Smooth muscle cell (in vitro differentiated cells): ENCODE measurements at regions not wholly inside any gene's neighbourhood (a gene's known extent, or its start where the extent isn't known, plus 50 kb on each side); places are given as distances from the start of the nearest gene placed in this dataset.

ENCODE experiments used
- DNase-seq: peaks from one replicate; lab custom pipeline; 2025; ENCODE audit not compliant: unreplicated experiment; lab: John Stamatoyannopoulos, UW
- H2AFZ ChIP-seq: fragments of 200-600 bp; sonication (generic); 2 replicates; pipeline ENCODE4 v1.6.0; 2016; ENCODE audit warnings: antibody characterized with exemption, low read depth, mild to moderate bottlenecking
- H3F3A ChIP-seq: fragments of 200-600 bp; sonication (generic); 2 replicates; pipeline ENCODE4 v1.6.0; 2017; ENCODE audit warnings: antibody characterized with exemption, low read depth
- H3K27ac ChIP-seq: fragments of 200-600 bp; sonication (generic); 2 replicates; pipeline ENCODE4 v1.5.1; 2016; ENCODE audit warnings: low read depth, mild to moderate bottlenecking
- H3K27me3 ChIP-seq: fragments of 200-600 bp; sonication (generic); 2 replicates; pipeline ENCODE4 v1.6.1; 2016; ENCODE audit warnings: low read depth, mild to moderate bottlenecking
- H3K36me3 ChIP-seq: fragments of 200-600 bp; sonication (generic); 2 replicates; pipeline ENCODE4 v1.5.1; 2016; ENCODE audit warnings: low read depth
- H3K4me1 ChIP-seq: fragments of 200-600 bp; sonication (generic); 2 replicates; pipeline ENCODE4 v1.5.1; 2016; ENCODE audit warnings: low read depth
- H3K4me2 ChIP-seq: fragments of 200-600 bp; sonication (generic); 2 replicates; pipeline ENCODE4 v1.6.0; 2016; ENCODE audit warnings: mild to moderate bottlenecking
- H3K4me3 ChIP-seq: fragments of 200-600 bp; sonication (generic); 2 replicates; pipeline ENCODE4 v1.5.1; 2016; ENCODE audit warnings: mild to moderate bottlenecking
- H3K79me2 ChIP-seq: fragments of 200-600 bp; sonication (generic); 2 replicates; pipeline ENCODE4 v1.6.0; 2016; ENCODE audit warnings: low read depth, mild to moderate bottlenecking
- H3K9ac ChIP-seq: fragments of 200-600 bp; sonication (generic); 2 replicates; pipeline ENCODE4 v1.6.0; 2016; ENCODE audit warnings: low read depth
- H3K9me3 ChIP-seq: fragments of 200-600 bp; sonication (generic); replicated peaks from 2 replicates; pipeline ENCODE4 v1.5.1; 2016; ENCODE audit warnings: low read depth
- H4K20me1 ChIP-seq: fragments of 200-600 bp; sonication (generic); 2 replicates; pipeline ENCODE4 v1.6.0; 2016; ENCODE audit warnings: low read depth
- WGBS: methylation state at CpG from one replicate; pipeline ENCODE4 v1.1.7; 2016; ENCODE audit warnings: low lambda C conversion rate; 5-methylcytosine and 5-hydroxymethylcytosine counted together
- TF ChIP-seq, protein P1 (sequence below): fragments of 200-600 bp; sonication (generic); IDR thresholded peaks from 2 replicates; pipeline ENCODE4 v1.5.1; 2017; ENCODE audit warnings: borderline replicate concordance, mild to moderate bottlenecking, antibody characterized with exemption; ENCODE audit not compliant: insufficient read depth, poor library complexity, severe bottlenecking

- WGBS: 93% methylated on average over 2 of the region's 2 CpGs
These were observed 190.1 kb upstream of the DMRT1 start for GRCh38 chr9:651371-651770.

DNA sequence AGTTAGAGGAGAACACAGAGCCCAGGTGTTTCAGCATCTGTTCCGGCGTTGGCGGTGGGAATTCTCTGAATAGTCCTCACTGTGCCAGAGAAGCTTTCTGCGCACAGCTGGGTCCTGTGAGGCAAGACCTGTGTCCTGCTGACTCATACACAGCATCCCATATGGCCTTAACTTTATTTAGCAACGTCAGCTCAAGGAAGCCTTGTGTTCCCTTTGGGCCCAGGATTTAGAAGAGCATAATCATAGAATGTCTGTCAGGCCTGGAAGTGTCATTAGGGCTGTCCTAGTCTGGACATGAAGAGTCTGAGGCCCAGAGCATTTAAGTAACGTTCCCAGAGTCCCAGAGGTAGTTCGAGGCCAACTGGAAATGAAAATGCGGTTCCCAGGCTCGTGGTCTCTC, 188.6 kb upstream of the DMRT1 start:
- H3K4me1 ChIP-seq: peaks cover 12% of the 10 kb centered on the region
- no peaks in the 10 kb centered on the region for H3K79me2 ChIP-seq
- DNase-seq: no peak
- H3K27me3 ChIP-seq: no peaks in the 10 kb centered on the region
- H2AFZ ChIP-seq: peak overlapping the region; percentile 57
- no peak overlapping the region for H3K4me3 ChIP-seq
- H4K20me1 ChIP-seq: no peaks in the 10 kb centered on the region
- TF ChIP-seq, protein P1, sequence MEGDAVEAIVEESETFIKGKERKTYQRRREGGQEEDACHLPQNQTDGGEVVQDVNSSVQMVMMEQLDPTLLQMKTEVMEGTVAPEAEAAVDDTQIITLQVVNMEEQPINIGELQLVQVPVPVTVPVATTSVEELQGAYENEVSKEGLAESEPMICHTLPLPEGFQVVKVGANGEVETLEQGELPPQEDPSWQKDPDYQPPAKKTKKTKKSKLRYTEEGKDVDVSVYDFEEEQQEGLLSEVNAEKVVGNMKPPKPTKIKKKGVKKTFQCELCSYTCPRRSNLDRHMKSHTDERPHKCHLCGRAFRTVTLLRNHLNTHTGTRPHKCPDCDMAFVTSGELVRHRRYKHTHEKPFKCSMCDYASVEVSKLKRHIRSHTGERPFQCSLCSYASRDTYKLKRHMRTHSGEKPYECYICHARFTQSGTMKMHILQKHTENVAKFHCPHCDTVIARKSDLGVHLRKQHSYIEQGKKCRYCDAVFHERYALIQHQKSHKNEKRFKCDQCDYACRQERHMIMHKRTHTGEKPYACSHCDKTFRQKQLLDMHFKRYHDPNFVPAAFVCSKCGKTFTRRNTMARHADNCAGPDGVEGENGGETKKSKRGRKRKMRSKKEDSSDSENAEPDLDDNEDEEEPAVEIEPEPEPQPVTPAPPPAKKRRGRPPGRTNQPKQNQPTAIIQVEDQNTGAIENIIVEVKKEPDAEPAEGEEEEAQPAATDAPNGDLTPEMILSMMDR: no peak
- no peaks in the 10 kb centered on the region for H3K36me3 ChIP-seq
- 78% methylated on average over 9 of the region's 9 CpGs for WGBS
- no peak overlapping the region for H3K27ac ChIP-seq
- no peaks in the 10 kb centered on the region for H3F3A ChIP-seq
- no peak overlapping the region for H3K4me2 ChIP-seq
- no peaks in the 10 kb centered on the region for H3K9me3 ChIP-seq
- H3K9ac ChIP-seq: no peak overlapping the region

More at GRCh38 chr9:651371-651770, 190.1 kb upstream of the DMRT1 start:
- no peak overlapping the region for H3K9ac ChIP-seq
- H3K9me3 ChIP-seq: no peaks in the 10 kb centered on the region
- H3K4me1 ChIP-seq: peaks cover 12% of the 10 kb centered on the region
- H2AFZ ChIP-seq: no peak overlapping the region
- H3K36me3 ChIP-seq: no peaks in the 10 kb centered on the region
- no peaks in the 10 kb centered on the region for H3F3A ChIP-seq
- H3K4me3 ChIP-seq: no peak overlapping the region
- H3K27me3 ChIP-seq: no peaks in the 10 kb centered on the region
- TF ChIP-seq, protein P1: no peak
- H3K4me2 ChIP-seq: no peak overlapping the region
- no peaks in the 10 kb centered on the region for H3K79me2 ChIP-seq
- DNase-seq: no peak
- H4K20me1 ChIP-seq: no peaks in the 10 kb centered on the region
- H3K27ac ChIP-seq: no peak overlapping the region

GRCh38 chr9:653421-653820, 188.1 kb upstream of the DMRT1 start:
- H2AFZ ChIP-seq: no peak overlapping the region
- no peaks in the 10 kb centered on the region for H3K79me2 ChIP-seq
- H3F3A ChIP-seq: no peaks in the 10 kb centered on the region
- H3K27ac ChIP-seq: no peak overlapping the region
- no peak overlapping the region for H3K4me2 ChIP-seq
- no peaks in the 10 kb centered on the region for H3K9me3 ChIP-seq
- no peaks in the 10 kb centered on the region for H3K27me3 ChIP-seq
- TF ChIP-seq, protein P1: no peak
- no peaks in the 10 kb centered on the region for H4K20me1 ChIP-seq
- DNase-seq: no peak
- H3K9ac ChIP-seq: no peak overlapping the region
- no peaks in the 10 kb centered on the region for H3K36me3 ChIP-seq
- WGBS: 80% methylated on average over 2 of the region's 2 CpGs
- H3K4me1 ChIP-seq: peaks cover 12% of the 10 kb centered on the region
- no peak overlapping the region for H3K4me3 ChIP-seq

DNA sequence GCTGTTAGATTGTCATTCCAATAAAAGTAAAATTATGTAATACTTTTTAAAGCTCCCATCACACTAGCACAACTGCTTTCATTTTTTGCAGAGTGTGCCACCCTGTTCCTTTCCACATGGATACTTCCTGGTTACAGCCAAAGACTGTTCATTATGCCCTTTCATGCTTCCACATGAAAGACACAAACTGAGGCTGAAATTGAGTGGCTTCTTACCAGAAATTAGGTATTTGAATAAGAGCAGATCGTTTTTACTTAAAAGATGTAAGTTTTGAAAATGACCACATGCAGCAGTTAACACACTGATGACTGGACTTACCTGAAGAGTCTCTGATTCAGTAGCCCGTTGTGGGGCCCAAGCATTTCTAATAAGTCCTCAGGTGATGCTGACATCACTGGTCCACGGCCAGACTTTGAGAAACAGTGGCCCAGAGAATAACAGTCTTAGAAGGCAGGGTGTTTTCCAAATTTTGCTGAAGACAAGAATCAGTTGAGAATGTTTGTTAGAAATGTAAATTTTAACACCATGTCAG, 187.6 kb upstream of the DMRT1 start:
- Histone ChIP-seq H3K9me3 (no peaks in the 10 kb centered on the region), H3K4me1 (peaks cover 12% of the 10 kb centered on the region), H3K27me3 (no peaks in the 10 kb centered on the region), H3K9ac (no peak overlapping the region), H3K4me3 (no peak overlapping the region), H3K4me2 (no peak overlapping the region), H3K36me3 (no peaks in the 10 kb centered on the region), H3K79me2 (no peaks in the 10 kb centered on the region), H3F3A (no peaks in the 10 kb centered on the region), H2AFZ (no peak overlapping the region), H3K27ac (no peak overlapping the region), H4K20me1 (no peaks in the 10 kb centered on the region)
- DNase-seq: no peak
- TF ChIP-seq, protein P1: no peak
- 59% methylated on average over 3 of the region's 3 CpGs for WGBS
